GM19467 (cell line): ENCODE measurements at regions not wholly inside any gene's neighbourhood (a gene's known extent, or its start where the extent isn't known, plus 50 kb on each side); places are given as distances from the start of the nearest gene placed in this dataset.
"Not testable (repeated sequence)": the region's sequence is repeated elsewhere in the genome, so short reads cannot be mapped to it uniquely, and the experiment has no call there.

Experiments
- ATAC-seq: cut with Tn5 transposase; IDR thresholded peaks from one replicate; pipeline ENCODE4 v1.9.1; 2021; ENCODE audit warnings: mild to moderate bottlenecking, moderate library complexity; ENCODE audit not compliant: unreplicated experiment

DNA sequence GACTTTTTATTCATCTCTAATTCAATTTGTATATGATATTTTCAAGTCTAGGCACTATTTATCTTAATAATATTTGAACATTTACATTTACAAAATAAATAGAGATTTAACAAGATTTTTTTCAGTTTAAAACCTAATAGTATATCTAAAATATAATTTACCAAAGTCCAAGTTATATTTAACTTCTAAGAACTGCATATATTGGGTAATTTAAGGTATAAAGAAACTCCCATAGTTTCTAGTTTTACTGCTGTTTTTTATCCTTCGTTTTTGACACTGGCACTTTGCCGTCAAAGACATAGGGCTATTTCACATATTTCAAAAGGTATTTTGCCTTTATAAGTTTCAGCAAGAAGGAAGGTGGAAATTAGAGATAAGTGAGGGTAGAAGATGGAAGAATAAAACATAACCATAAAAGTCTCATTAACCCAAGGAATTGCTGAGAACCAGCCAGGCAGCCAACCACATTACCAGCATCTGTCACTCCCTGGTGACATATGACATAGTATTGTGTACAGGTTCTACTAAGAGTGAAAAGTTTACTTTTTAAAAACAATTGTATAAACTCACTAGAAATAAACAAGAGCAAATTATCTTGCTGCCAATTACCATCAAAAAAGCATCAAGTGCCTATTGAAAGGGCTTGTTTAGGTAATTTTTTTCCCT lies 251.5 kb downstream of the NSUN3 start:
- ATAC-seq: no peak

DNA sequence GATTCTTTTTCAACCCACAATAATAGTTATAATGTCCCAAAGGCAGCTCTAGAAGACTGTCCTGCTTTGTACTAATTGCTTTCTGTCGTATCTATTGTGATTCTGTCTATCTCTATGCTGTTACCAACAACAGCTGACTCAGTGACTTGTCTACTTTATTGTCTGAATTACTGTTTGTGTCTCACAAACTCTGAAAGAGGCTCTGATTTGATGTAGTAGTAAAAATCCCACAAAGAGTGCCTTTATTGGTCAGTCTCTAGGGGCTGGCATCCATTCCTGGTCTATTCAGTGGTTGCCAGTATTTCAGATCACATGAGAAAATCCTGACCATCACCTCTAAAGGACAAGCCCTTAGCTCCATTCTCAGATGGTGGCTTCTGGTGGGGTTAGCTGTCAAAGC lies 254.2 kb downstream of the NSUN3 start:
- ATAC-seq: no peak

DNA sequence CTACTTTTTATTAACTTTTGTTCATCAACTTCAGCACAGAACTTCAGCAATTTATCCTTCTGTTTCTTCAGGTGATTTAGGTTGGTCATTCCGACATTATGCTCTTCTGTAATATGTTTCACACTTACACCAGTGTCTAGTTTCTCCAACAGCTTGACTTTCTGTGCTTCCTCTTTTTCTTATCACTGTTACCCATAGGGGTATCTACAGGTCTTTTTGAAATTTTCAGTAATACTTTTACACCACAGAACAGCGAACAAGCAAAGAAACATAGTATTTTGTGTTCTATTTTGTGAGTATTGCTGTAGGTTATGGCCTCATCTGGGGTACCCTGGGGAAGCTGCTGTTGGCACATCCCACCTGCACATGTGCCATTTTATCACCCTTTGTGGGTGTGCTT lies 260.7 kb downstream of the NSUN3 start:
- no peak for ATAC-seq

DNA sequence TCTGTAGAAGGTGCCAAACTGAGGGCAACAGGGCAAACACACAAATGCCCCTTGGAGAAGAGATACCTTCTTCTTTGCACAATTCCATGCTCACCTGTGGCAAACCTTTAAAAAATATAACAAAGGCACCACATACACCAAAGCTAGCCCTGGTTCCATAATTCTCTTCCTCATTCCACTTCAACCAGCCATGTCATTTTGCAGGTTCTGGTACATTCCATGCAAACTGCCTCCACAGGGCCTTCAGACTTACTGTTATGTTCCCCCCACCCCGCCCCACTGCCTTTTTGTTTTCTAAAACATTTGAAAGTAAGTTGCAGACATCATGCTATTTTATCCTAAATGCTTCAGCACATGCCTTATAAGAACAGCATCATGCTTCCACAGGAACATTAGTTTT lies 269.0 kb downstream of the NSUN3 start:
- no peak for ATAC-seq

DNA sequence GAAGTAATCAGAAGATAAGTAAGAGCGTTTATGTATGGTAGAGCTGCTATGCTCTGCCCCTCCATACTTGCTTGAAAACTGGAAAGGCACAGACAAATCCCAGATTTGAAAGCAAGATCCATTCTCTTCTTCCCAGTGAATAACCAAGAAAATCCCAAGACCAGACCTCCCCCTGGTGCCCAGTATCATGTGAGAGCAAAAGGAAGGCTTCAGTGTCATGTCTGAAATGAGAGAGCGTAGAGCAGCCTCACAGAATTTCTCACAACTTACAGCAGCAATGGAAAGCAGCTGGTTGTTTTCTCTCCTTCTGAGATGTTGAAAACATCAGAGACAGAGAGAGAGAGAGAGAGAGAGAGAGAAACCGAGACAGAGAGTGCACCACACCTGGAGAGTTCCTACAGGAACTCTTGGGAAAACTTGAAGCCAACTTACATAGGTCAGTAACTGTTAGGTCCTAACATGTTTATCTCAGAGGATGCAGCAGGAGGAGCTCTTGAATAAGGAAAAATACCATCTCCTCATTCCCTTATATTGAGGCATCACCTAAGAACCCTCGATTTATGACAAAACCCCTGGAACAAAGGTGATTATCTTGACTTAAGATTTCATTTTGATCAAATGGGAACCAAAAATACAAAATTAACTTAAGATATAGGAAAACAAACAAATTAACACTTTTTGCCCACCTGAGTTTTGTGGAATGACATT lies 273.3 kb downstream of the NSUN3 start:
- ATAC-seq: no peak

DNA sequence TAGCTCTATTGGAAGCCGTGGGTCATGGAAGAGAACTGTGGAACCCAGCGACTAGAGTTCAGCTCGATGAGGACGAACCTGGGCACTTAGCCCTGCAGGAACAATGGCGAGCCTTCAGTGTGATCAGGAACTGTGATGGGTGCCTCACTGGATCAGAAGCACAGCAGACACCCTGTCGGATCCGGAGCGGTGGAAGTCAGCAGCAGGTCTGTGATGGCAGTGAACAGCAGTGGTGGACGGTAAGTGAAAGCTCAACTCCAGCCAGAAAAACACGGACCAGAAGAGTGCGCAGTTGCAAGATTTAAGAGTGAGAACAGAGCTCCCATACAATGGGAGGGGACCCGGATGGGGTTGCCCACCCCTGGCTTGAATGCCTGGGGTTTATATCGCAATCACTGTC lies 282.2 kb downstream of the NSUN3 start:
- no peak for ATAC-seq

DNA sequence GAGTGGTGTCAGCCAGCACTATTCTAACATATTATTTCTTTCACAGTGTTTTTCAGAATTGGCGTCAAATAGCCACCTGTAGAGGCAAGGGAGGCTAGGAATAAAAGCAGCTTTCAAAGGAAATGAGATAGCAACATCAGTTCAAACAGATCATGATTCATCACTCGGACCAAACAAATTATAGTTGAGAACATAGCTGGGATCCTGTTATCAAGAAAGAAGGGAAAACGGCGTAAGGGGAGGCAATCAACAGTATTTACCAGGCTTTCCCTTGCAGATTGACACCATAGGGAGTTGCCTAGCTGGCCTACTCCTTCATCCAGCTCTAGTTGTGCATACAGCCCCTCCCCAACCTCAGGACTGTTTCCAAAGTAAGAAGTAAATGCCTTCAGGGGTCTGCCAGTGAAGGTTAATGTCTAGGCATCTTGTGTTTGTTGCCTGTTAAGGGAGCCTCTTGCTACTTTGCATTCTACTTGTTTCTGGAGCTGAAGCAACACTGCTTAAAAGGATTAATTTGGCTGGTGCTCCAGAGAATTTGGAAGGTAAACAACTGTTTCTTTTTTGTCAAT lies 286.5 kb downstream of the NSUN3 start:
- ATAC-seq: no peak

DNA sequence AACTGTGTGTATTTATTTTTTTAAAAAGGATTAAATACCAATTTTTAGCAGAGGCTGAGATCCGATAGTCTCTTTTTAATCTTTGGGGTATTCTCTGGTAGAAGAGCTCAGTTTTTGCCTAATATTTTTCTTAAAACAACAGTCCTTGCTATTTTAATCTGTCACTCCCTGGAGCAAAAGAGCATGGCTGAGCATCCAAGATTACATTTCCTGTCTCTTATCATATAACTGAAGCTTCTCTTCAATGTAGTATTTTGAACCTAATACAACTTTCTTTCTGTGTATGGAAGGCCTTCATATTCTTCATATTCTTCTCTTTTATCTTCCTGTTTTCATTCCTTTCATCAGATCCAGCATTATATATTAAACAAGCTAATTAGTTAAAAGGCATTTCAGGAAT lies 293.7 kb downstream of the NSUN3 start:
- ATAC-seq: no peak

DNA sequence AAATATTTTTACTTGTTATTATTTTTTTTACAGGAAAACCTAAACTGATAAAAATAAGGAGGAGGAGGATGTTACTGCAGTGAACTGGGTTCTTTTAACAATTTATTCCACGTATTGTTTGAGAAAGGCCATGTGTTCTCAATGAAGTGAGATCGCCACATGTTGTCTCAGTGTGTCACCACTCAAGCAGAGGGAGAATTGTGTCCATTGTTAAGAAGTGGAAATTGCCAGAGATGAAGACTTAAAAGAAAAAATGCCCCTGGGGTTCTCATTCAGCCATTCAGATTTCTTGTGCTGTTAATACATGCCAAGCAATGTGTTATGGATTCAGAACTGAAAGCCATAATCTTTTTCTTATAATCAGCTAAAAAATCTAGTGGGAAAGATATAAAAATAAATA lies 297.1 kb downstream of the NSUN3 start:
- no peak for ATAC-seq

DNA sequence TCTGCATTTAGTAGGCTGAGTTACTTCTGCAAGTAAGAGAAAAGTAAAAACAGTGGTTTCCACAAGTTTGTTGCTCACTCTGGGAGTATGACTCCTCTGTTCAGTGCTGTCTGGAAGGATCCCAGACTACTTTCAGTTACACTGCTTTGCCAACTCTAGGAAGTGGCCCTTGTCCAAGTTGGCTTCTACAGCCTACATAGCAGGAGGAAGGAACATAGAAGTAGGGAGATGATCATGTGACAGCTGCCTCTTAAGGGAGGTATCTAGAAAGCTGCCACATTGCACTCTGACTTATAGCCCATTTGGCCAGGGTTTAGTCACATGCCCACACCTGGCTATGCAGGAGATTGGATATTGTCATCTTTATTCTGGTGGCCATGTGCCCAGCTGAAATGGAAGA lies 298.1 kb downstream of the NSUN3 start:
- ATAC-seq: no peak

DNA sequence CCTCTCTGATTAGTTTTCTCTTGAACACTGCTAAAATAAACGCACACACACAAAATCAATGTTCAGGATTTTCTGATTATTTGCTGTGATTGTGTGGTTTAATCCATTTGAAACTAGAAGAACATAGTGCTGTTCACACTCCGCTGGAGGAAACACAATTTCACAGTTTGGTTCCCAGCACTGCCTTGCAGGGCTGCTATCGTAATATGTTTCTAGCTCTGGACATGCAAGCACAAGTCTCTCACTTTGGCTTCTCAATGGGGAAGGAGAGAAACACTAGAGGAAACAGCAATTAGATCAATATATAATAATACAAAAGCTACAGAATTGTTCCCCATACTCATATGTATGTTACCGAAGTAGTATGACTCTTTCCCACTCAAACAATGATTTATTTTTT lies 299.5 kb downstream of the NSUN3 start:
- no peak for ATAC-seq

DNA sequence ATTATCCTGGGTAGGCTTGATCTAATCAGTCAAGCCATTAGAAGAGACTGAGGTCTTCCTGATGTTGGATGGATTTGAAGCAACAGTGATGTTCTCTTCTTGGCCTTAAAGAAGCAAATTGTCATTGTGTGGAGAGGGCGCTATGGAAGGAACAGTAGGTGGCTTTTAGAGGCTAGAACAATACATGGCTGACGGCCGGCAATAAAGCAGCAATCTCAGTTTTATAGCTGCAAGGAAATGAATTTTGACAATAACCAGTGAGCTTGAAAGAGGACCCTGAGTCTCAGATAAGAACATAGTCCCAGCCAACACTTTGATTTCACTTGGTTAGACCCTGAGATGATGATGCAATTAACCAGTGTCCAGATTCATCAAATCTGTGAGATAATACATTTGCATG lies 302.1 kb downstream of the NSUN3 start:
- no peak for ATAC-seq

DNA sequence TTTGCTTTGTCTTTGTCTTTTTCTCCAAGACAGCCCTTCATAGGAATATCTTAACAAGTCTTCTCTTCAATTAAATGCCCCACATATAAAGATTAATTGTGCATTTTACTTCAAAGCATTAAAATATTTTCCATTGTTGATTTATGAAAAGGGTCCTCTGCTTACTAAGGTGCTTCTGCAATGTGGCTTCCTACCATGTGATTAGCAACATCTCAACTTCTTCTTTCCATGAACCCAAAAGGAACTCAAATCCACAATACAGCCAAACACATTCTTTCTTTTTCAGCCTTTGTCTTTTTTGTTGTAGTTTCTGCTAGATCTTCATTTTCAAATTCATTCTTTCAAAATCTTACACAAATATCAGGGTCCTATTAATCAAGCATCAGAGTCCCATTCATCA lies 309.2 kb downstream of the NSUN3 start:
- ATAC-seq: no peak

DNA sequence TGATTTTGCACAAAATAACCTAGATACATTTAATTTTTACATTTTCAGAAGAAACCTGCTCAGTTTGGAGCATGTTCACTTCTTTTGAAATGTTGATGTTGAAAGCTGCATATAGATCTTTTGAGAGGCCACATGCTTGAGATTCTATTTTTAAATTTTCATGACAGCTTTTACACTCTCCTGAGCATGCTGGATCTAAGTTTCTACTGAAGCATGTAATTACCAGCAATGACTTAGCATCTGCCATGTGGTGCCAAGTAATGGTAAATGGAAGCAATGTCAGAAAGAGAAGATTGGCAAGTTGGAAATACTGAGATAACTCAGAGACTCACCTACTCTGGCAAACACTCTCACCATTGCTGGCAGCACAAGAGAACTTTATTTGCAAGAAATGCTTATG lies 310.6 kb downstream of the NSUN3 start:
- no peak for ATAC-seq

DNA sequence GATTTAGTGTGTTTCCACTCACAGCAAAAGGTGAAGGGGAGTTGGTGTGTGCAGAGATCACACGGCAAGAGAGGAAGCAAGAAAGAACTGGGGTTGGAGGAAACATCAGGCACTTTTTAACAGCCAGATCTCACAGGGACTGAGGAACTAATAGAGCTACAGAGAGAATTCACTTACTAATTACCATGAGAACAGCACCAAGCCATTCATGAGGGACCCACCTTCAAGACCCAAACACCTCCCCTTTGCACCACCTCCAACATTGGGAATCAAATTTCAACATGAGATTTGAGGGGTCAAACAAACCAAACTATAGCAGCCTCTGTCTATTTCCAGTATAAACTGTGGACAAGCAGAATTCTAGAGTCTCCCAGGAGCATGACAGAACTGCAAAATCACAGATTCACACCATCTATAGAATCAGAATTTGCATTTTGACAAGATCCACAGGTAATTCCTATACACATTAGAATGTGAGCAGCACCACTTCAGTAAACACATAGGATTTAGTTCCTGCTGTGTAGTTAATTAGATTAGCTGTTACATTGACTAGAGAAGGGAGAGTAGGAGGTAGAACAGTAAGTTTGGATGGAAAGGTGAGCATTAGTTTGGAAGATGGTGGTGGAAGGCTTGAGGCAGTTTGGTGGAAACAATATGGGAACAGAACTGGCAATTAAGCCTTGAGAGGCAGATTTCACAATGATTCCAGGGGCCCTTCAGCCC lies 311.7 kb downstream of the NSUN3 start:
- ATAC-seq: no peak

DNA sequence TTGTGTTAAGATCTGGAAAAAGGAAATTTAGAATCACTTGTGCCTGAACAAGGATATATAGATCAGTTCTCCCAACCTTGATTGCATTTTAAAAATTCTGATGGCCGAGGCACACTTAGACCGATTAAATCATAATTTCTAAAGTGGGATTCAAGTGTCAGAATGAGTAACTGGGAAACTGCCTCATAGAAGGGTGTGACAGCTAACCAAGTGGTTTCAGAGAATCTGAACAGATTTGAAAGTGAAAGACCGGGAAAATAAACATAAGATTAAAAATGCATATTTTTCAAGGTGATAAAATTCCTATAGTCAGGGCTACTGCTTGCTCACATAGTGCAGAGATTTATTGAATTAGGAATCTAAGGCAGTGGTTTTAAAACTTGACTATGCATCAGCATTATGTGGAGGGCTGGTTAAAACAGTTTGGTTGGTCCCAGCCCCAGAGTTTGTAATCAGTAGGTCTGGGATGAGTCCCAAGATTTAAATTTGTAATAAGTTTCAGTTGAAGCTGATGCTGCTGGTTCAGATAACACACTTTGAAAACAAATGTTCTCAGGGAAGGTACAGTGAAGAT lies 314.3 kb downstream of the NSUN3 start:
- ATAC-seq: not testable (repeated sequence)

DNA sequence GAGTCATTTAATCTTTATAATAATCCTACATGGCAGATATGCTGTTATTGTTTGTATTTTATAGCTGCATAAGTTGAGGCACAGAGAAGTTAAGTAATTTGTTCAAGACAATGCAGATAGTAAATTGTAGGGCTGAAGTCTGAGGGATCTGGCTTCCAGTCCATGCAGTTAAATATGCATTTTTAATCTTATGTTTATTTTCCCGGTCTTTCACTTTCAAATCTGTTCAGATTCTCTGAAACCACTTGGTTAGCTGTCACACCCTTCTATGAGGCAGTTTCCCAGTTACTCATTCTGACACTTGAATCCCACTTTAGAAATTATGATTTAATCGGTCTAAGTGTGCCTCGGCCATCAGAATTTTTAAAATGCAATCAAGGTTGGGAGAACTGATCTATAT lies 315.0 kb downstream of the NSUN3 start:
- not testable (repeated sequence) for ATAC-seq

DNA sequence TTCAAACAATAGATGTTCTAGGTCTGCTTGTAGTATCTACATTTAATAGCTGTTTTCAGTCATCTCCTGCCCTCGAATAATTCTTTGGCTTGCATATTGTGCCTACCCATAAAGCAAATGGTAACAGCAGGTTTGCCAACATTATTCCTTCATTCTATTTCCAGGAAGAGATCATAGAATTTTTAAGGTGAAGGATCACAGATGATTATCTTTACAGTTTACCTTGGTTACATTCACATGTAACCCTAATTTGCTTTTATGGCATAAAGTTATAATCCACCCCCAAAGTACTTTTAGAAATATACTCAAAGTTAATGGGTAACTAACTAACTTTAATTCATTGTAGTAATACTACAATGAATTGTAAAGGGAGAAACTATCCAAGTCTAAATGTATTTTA lies 315.5 kb downstream of the NSUN3 start:
- no peak for ATAC-seq

DNA sequence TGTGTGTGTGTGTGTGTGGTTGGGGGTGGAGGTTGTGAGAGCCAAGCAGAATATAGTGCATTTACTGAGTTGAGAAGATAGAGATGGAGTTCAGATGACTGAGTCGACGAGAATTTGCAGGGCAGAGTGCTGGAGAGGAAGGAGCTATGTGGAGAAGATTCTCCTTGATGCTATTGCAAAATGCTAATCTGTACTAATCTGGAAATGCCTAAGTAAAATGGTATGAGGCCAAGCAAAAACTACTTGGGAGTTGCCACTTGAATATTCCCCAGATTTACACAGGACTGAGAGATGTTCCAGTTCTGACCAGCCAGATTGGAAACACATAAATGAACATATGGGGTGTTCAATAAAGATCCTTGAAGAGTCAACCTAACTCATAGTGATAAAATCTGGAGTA lies 316.4 kb downstream of the NSUN3 start:
- no peak for ATAC-seq

DNA sequence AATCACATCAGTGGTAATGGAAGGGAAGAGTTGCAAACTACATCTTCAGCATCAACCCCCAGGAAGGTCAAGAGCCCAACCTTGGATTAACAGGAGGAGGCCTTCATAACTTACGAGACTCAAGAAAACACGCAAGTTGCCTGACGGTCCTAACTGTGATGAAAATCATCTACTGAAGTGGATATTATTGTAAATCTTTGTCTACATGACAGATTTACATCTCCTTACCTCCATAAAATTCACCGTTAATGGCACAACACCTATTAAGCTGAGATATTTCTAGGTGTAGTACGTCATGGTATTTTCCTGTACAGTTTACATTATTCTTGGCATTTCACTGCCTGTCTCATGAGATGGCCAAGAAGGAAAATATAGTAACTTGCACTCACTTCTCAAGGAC lies 332.0 kb downstream of the NSUN3 start:
- no peak for ATAC-seq

DNA sequence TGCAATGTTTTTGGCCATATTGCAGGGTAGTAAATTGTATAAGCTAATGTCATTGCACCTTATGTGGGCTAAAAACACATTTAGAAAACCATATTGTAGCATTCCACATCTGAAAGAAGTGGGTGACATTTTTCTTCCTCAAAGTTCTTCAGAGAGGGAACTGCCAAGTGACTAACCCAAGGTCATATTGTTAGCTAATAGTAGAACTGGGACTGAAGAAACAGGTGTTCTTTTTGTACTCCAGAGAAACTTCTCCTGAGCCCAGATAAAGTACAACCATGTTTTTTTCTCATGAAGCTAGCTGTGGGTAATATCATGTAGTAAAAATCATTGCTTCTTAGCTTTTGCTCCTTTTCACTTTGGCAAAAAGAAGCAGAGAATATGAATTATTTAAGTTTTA lies 333.0 kb downstream of the NSUN3 start:
- no peak for ATAC-seq

DNA sequence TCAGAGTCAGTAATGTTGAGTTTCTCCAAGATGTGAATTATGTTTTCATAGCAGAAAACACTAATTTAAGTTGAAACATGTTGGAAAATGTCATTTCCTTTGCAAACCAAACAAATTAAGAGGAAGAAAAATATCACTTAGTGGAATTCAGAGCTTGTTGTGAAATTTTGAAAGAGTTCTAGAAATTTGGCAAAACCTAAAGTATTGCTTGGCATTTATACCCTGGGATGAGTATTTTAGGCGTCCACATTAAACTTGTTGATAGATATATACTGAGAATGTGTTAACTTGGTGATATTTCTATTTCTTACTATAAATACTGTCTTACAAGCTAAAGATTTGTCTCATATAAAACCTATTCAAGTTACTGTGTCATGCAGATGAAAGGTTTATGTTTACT lies 335.2 kb downstream of the NSUN3 start:
- no peak for ATAC-seq
